Thyroid gland (tissue), 4 donors: ENCODE measurements at regions not wholly inside any gene's neighbourhood (a gene's known extent, or its start where the extent isn't known, plus 50 kb on each side); places are given as distances from the start of the nearest gene placed in this dataset.

Experiments used
- DNase-seq, 2 donors: peaks; one replicate each; pipeline ENCODE4 v3.0.0-alpha.2; 2019
- H3K27ac ChIP-seq, 3 donors: fragments of 200-600 bp; sonication (generic); 1 replicate in 2 of 3; 2 replicates in 1 of 3; pipeline ENCODE4 v1.5.1; 2016 to 2019; ENCODE audit warnings: mild to moderate bottlenecking in 1 of 3, moderate library complexity in 1 of 3
- H3K27me3 ChIP-seq: fragments of 200-600 bp; sonication (generic); one replicate; pipeline ENCODE4 v1.5.1; 2019
- H3K36me3 ChIP-seq, 2 donors: fragments of 200-600 bp; sonication (generic); one replicate each; pipeline ENCODE4 v1.5.1; 2016 to 2019
- H3K4me1 ChIP-seq, 2 donors: fragments of 200-600 bp; sonication (generic); one replicate each; pipeline ENCODE4 v1.5.1; 2017 to 2019
- H3K4me3 ChIP-seq, 3 donors: fragments of 200-600 bp; sonication (generic); replicated peaks in 1 of 3; 1 replicate in 2 of 3; 2 replicates in 1 of 3; pipeline ENCODE4 v1.5.1; 2016; ENCODE audit warnings: mild to moderate bottlenecking in 1 of 3
- H3K9me3 ChIP-seq: fragments of 200-600 bp; sonication (generic); one replicate; pipeline ENCODE4 v1.5.1; 2017
- POLR2A ChIP-seq, 2 donors: fragments of 450-650 bp; IDR thresholded peaks; one replicate each; pipeline ENCODE4 v1.6.1; 2017; ENCODE audit warnings: antibody characterized with exemption in 2 of 2, mild to moderate bottlenecking in 2 of 2, moderate library complexity in 1 of 2
- WGBS, 2 donors: methylation state at CpG; one replicate each; pipeline ENCODE4 v1.1.5; 2017; 5-methylcytosine and 5-hydroxymethylcytosine counted together
- intact Hi-C: fragments of 100-400 bp; cut with DNase I; formaldehyde crosslinking; loops from one replicate; pipeline ENCODE4 v1.15.1; 2023
- TF ChIP-seq, protein P1 (sequence below), 6 experiments: fragments of 200-600 bp in 3 of 6; fragments of 450-650 bp in 3 of 6; sonication (generic) in 3 of 6; IDR thresholded peaks; one replicate each; pipeline ENCODE4 v1.5.1; 2016 to 2019; ENCODE audit warnings: antibody characterized with exemption in 6 of 6, mild to moderate bottlenecking in 2 of 6, inconsistent platforms in 1 of 6, moderate library complexity in 1 of 6

DNA sequence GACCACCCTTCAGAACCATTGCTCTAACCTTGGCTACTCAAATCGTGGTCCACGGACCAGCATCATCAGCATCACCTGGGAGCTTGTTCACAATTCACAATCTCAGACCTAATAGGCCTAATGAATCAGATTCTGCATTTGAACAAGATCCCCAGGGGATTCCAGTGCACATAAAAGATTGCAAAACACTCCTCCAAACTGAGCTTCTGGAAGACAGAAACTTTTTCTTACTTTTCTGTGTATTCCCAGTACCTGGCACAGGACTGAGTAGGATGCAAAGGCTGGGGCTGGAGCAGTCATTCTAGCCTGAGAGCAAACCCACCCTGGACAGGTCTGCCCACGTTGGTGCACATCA, 115.1 kb upstream of the COPS8 start:
- 97 to 100% methylated on average over 3 of the region's 3 CpGs for WGBS, 2 donors
- no peak for DNase-seq

DNA sequence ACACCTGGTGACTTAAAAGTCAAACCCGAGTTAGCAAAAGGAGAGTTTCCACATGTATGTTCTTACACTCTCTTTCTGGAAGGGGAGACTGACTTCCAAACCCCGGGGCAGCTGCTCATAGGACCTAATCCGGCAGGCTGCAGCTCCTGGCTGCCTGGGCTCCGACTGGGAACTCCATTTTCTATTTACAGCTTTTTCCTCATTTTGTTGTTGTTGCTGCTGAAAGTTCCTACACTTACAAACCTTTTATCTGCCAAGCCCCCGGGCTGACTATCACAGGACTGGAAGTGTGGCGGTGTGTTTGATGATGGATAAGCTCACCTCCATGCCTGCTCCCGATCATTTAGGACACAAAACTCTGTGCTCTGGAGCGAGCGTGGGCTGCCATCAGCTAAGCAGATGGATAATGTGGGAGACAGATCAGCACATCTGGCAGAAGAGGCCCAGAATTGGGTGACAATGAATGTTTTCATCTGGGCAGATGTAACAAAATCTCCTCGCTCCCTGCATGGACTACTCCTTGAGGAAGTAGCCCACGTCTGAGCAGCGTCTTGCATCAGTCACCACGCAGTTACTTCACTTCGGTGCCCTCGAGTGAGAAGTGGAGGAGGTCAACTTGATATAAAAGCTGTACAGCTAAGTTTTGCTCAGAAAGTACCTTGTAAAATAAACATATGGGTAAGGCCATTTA, 114.4 kb upstream of the COPS8 start:
- intact Hi-C loops: no loop called here
- DNase-seq: peak; percentile 75
- WGBS, 2 donors: 56 to 57% methylated on average over 15 of the region's 15 CpGs
- H3K9me3 ChIP-seq: no peaks in the 10 kb centered on the region
- no peak overlapping the region for H3K4me3 ChIP-seq
- TF ChIP-seq, protein P1, sequence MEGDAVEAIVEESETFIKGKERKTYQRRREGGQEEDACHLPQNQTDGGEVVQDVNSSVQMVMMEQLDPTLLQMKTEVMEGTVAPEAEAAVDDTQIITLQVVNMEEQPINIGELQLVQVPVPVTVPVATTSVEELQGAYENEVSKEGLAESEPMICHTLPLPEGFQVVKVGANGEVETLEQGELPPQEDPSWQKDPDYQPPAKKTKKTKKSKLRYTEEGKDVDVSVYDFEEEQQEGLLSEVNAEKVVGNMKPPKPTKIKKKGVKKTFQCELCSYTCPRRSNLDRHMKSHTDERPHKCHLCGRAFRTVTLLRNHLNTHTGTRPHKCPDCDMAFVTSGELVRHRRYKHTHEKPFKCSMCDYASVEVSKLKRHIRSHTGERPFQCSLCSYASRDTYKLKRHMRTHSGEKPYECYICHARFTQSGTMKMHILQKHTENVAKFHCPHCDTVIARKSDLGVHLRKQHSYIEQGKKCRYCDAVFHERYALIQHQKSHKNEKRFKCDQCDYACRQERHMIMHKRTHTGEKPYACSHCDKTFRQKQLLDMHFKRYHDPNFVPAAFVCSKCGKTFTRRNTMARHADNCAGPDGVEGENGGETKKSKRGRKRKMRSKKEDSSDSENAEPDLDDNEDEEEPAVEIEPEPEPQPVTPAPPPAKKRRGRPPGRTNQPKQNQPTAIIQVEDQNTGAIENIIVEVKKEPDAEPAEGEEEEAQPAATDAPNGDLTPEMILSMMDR (IDR thresholded peaks at IDR 0.05): no peak
- TF ChIP-seq POLR2A (IDR thresholded peaks at IDR 0.05): no peak
- H3K36me3 ChIP-seq: no peaks in the 10 kb centered on the region
- no peaks in the 10 kb centered on the region for H3K27me3 ChIP-seq
- H3K27ac ChIP-seq: peak overlapping the region; percentile 62 to 82 (median 72)
- H3K4me1 ChIP-seq: peaks cover 36 to 50% of the 10 kb centered on the region in 2 donors

More for the DNA sequence above, 115.1 kb upstream of the COPS8 start:
- Histone ChIP-seq H3K27me3 (no peaks in the 10 kb centered on the region), H3K4me1 (peaks cover 30 to 43% of the 10 kb centered on the region in 2 donors), H3K4me3 (no peak overlapping the region), H3K36me3 (no peaks in the 10 kb centered on the region), H3K9me3 (no peaks in the 10 kb centered on the region), H3K27ac (peak overlapping the region in 1 of 3 donors; percentile 72)
- intact Hi-C loops: no loop called here
- TF ChIP-seq POLR2A (IDR thresholded peaks at IDR 0.05): no peak
- TF ChIP-seq, protein P1 (IDR thresholded peaks at IDR 0.05): no peak

GRCh38 chr2:236971919-236972381, 113.7 kb upstream of the COPS8 start:
- DNase-seq: no peak
- intact Hi-C loops: no loop called here
- TF ChIP-seq POLR2A (IDR thresholded peaks at IDR 0.05): no peak
- TF ChIP-seq, protein P1 (IDR thresholded peaks at IDR 0.05): no peak
- Histone ChIP-seq H3K27me3 (no peaks in the 10 kb centered on the region), H3K4me1 (peaks cover 43 to 56% of the 10 kb centered on the region in 2 donors), H3K36me3 (no peaks in the 10 kb centered on the region), H3K27ac (peak overlapping the region; percentile 62 to 82 (median 72)), H3K9me3 (no peaks in the 10 kb centered on the region), H3K4me3 (no peak overlapping the region)
- 62 to 84% methylated on average over 20 of the region's 20 CpGs for WGBS, 2 donors

DNA sequence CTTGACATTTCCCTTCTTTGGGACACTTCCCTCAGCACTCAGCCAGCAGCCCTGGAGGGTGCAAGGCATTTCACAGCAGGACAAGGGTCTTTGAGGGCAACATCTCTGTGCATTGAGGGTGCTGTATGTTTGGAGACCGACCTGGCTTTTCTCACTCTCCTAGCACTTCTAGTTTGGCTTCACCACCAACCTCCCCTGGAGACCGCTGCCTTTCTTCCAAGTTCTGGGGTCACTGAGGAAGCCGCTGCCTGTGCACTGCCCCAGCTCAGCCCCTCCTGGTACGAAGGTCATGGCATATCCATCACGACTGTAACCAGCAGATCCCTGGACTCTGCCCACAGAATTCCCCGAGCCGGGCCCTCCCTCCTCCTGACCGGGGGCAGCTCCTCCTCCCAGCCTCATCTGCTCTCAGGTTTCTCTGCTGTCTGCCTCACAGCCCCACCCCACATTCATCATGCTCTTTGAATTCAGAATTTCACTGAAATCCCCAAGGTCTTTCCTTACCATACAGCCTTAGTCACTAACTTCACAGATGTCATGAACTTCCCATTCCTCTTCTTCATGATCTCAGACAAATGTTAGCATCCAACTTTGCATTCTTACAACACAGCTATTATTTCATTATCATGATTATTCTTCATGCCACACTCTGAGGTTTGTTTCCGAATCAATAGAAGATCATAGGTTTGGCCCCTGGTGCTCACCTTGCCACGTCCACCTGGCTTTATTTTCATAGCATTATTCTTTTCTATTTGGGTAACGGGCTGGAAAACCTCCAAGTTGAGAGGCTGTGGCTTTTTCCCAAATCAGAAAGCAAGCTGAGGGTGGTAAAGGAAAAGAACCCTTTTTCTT, 113.0 kb upstream of the COPS8 start:
- no peaks in the 10 kb centered on the region for H3K27me3 ChIP-seq
- no peak for TF ChIP-seq POLR2A (IDR thresholded peaks at IDR 0.05)
- TF ChIP-seq, protein P1 (IDR thresholded peaks at IDR 0.05): no peak
- H3K9me3 ChIP-seq: no peaks in the 10 kb centered on the region
- WGBS, 2 donors: 43 to 44% methylated on average over 10 to 11 of the region's 11 CpGs
- intact Hi-C loops: no loop called here
- H3K36me3 ChIP-seq: no peaks in the 10 kb centered on the region
- peaks cover 50 to 64% of the 10 kb centered on the region in 2 donors for H3K4me1 ChIP-seq
- peak overlapping the region; percentile 62 to 82 (median 72) for H3K27ac ChIP-seq
- peak; percentile 57 to 60 for DNase-seq
- H3K4me3 ChIP-seq: no peak overlapping the region
